ENCODE measurements at regions not wholly inside any gene's neighbourhood (a gene's known extent, or its start where the extent isn't known, plus 50 kb on each side); places are given as distances from the start of the nearest gene placed in this dataset.

GRCh38 chr2:41319437-41319836 lies 728.4 kb upstream of the PKDCC start:
- Histone ChIP-seq H3K4me3 (no peak overlapping the region), H3K36me3 (no peaks in the 10 kb centered on the region), H3K27me3 (no peaks in the 10 kb centered on the region), H3K4me1 (ENCODE audit: insufficient read depth) (no peaks in the 10 kb centered on the region), H3K9me3 (no peaks in the 10 kb centered on the region), H3K27ac (no peak overlapping the region)
- TF ChIP-seq EP300 (IDR thresholded peaks at IDR 0.05) = no peak
- TF ChIP-seq POLR2A (IDR thresholded peaks at IDR 0.05) = no peak
- TF ChIP-seq CTCF (IDR thresholded peaks at IDR 0.05) = no peak
- 88 to 90% (median 89%) methylated on average over 6 of the region's 6 CpGs for WGBS, 3 donors
- intact Hi-C loops (cut with DNase I) = no loop called here
- no peak for DNase-seq

- WGBS, 3 donors = 80 to 83% (median 81%) methylated on average over 5 of the region's 5 CpGs
- TF ChIP-seq CTCF (IDR thresholded peaks at IDR 0.05) = no peak
- TF ChIP-seq POLR2A (IDR thresholded peaks at IDR 0.05) = no peak
- no peak for TF ChIP-seq EP300 (IDR thresholded peaks at IDR 0.05)
- no peaks in the 10 kb centered on the region for H3K27me3 ChIP-seq
- no peak for DNase-seq
- H3K4me1 ChIP-seq (ENCODE audit: insufficient read depth) = no peaks in the 10 kb centered on the region
- intact Hi-C loops (cut with DNase I) = no loop called here
- no peaks in the 10 kb centered on the region for H3K9me3 ChIP-seq
- H3K36me3 ChIP-seq = no peaks in the 10 kb centered on the region
- no peak overlapping the region for H3K4me3 ChIP-seq
- H3K27ac ChIP-seq = no peak overlapping the region
Observed at GRCh38 chr2:41320491-41320890, 727.3 kb upstream of the PKDCC start.

GRCh38 chr2:41321351-41321750 lies 726.5 kb upstream of the PKDCC start:
- Histone ChIP-seq H3K9me3 (no peaks in the 10 kb centered on the region), H3K4me3 (no peak overlapping the region), H3K4me1 (ENCODE audit: insufficient read depth) (no peaks in the 10 kb centered on the region), H3K36me3 (no peaks in the 10 kb centered on the region), H3K27me3 (no peaks in the 10 kb centered on the region), H3K27ac (no peak overlapping the region)
- no peak for DNase-seq
- intact Hi-C loops (cut with DNase I) = no loop called here
- TF ChIP-seq POLR2A (IDR thresholded peaks at IDR 0.05) (no peak), EP300 (IDR thresholded peaks at IDR 0.05) (no peak), CTCF (IDR thresholded peaks at IDR 0.05) (no peak)

GRCh38 chr2:41326851-41327250 lies 721.0 kb upstream of the PKDCC start:
- Histone ChIP-seq H3K27ac (no peak overlapping the region), H3K27me3 (no peaks in the 10 kb centered on the region), H3K36me3 (no peaks in the 10 kb centered on the region), H3K9me3 (no peaks in the 10 kb centered on the region), H3K4me3 (no peak overlapping the region), H3K4me1 (ENCODE audit: insufficient read depth) (no peaks in the 10 kb centered on the region)
- DNase-seq = no peak
- TF ChIP-seq POLR2A (IDR thresholded peaks at IDR 0.05) (no peak), CTCF (IDR thresholded peaks at IDR 0.05) (no peak), EP300 (IDR thresholded peaks at IDR 0.05) (no peak)
- 66 to 77% (median 76%) methylated on average over 2 of the region's 2 CpGs for WGBS, 3 donors
- intact Hi-C loops (cut with DNase I) = no loop called here

GRCh38 chr2:41329040-41329439 lies 718.8 kb upstream of the PKDCC start:
- intact Hi-C loops (cut with DNase I) = no loop called here
- Histone ChIP-seq H3K9me3 (no peaks in the 10 kb centered on the region), H3K27ac (no peak overlapping the region), H3K4me3 (no peak overlapping the region), H3K36me3 (no peaks in the 10 kb centered on the region), H3K4me1 (ENCODE audit: insufficient read depth) (no peaks in the 10 kb centered on the region), H3K27me3 (no peaks in the 10 kb centered on the region)
- WGBS, 3 donors = 53 to 90% (median 54%) methylated on average over 2 to 3 of the region's 3 CpGs
- TF ChIP-seq POLR2A (IDR thresholded peaks at IDR 0.05) = no peak
- no peak for TF ChIP-seq CTCF (IDR thresholded peaks at IDR 0.05)
- TF ChIP-seq EP300 (IDR thresholded peaks at IDR 0.05) = no peak
- no peak for DNase-seq
